ENCODE measurements at regions not wholly inside any gene's neighbourhood (a gene's known extent, or its start where the extent isn't known, plus 50 kb on each side); places are given as distances from the start of the nearest gene placed in this dataset.

- ChIA-PET CTCF (interaction anchor here (2.1 kb wide), 1 partner anchor 1529 kb away, joined by 6 read pairs; no protein-coding TSS in a partner anchor), POLR2A (no interaction called here), RAD21 (ENCODE audit: low non-redundant PET in 1 of 2, low total read pairs in 2 of 2, uncharacterized antibody in 2 of 2, unreplicated experiment in 2 of 2) (no interaction called here)
- Histone ChIP-seq H4K20me1 (ENCODE audit: insufficient read depth) (no peaks in the 10 kb centered on the region), H3K4me2 (ENCODE audit: low read length) (no peak overlapping the region), H3K27me3 (ENCODE audit: insufficient read depth, low read length) (no peaks in the 10 kb centered on the region), H3K9me2 (ENCODE audit: insufficient read depth) (no peaks in the 10 kb centered on the region), H3K79me2 (ENCODE audit: insufficient read depth, low read length) (no peaks in the 10 kb centered on the region), H3K36me3 (ENCODE audit: control insufficient read depth in 1 of 2, insufficient read depth in 2 of 2, low read length in 2 of 2) (no peaks in the 10 kb centered on the region), H3K4me1 (ENCODE audit: control insufficient read depth in 1 of 2, insufficient read depth in 2 of 2, low read length in 2 of 2) (no peaks in the 10 kb centered on the region), H3K9me3 (ENCODE audit: control insufficient read depth in 1 of 2, insufficient read depth in 1 of 2, low read depth in 1 of 2, low read length in 2 of 2) (no peaks in the 10 kb centered on the region), H3K27ac (ENCODE audit: low read depth, low read length) (no peak overlapping the region), H2AFZ (ENCODE audit: low read depth, low read length, poor library complexity, severe bottlenecking) (no peak overlapping the region), H3K4me3 (replicated peaks in 1 of 2; ENCODE audit: low read depth in 1 of 2, low read length in 2 of 2) (no peak overlapping the region), H3K9ac (ENCODE audit: low read length) (no peak overlapping the region)
- no peak for DNase-seq (ENCODE audit: low read depth, low spot score)
- intact Hi-C loops (cut with micrococcal nuclease): no loop called here
- no peak for ATAC-seq
- TF ChIP-seq, protein P1, sequence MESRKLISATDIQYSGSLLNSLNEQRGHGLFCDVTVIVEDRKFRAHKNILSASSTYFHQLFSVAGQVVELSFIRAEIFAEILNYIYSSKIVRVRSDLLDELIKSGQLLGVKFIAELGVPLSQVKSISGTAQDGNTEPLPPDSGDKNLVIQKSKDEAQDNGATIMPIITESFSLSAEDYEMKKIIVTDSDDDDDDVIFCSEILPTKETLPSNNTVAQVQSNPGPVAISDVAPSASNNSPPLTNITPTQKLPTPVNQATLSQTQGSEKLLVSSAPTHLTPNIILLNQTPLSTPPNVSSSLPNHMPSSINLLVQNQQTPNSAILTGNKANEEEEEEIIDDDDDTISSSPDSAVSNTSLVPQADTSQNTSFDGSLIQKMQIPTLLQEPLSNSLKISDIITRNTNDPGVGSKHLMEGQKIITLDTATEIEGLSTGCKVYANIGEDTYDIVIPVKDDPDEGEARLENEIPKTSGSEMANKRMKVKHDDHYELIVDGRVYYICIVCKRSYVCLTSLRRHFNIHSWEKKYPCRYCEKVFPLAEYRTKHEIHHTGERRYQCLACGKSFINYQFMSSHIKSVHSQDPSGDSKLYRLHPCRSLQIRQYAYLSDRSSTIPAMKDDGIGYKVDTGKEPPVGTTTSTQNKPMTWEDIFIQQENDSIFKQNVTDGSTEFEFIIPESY (IDR thresholded peaks at IDR 0.05; ENCODE audit: extremely low read depth, insufficient replicate concordance, low read length): no peak
- TF ChIP-seq POLR2AphosphoS5 (IDR thresholded peaks at IDR 0.05; ENCODE audit: low read depth, low read length) (no peak), ZFX (IDR thresholded peaks at IDR 0.05) (no peak), CEBPB (IDR thresholded peaks at IDR 0.05; ENCODE audit: low read depth) (no peak), JUND (IDR thresholded peaks at IDR 0.05) (no peak), SIN3A (IDR thresholded peaks at IDR 0.05; ENCODE audit: low read depth) (no peak), CTCF (IDR thresholded peaks at IDR 0.05 in 2 of 3, conservative IDR thresholded peaks at IDR 0.05 in 1 of 3; ENCODE audit: borderline replicate concordance in 1 of 3, insufficient read depth in 1 of 3, low read depth in 2 of 3, low read length in 2 of 3) (no peak), ATF3 (IDR thresholded peaks at IDR 0.05) (no peak), POLR2A (IDR thresholded peaks at IDR 0.05; ENCODE audit: borderline replicate concordance, extremely low read depth, insufficient read depth, insufficient read length) (no peak), FOSL1 (IDR thresholded peaks at IDR 0.05; ENCODE audit: low read depth) (no peak), EGR1 (IDR thresholded peaks at IDR 0.05; ENCODE audit: low read depth) (no peak), CBX3 (IDR thresholded peaks at IDR 0.05; ENCODE audit: low read depth) (no peak), SRF (IDR thresholded peaks at IDR 0.05; ENCODE audit: low read depth) (no peak), TCF7L2 (IDR thresholded peaks at IDR 0.05; ENCODE audit: borderline replicate concordance, extremely low read depth, insufficient read depth, insufficient read length) (no peak), EZH2phosphoT487 (IDR thresholded peaks at IDR 0.05; ENCODE audit: borderline replicate concordance) (no peak)
- TF ChIP-seq, protein P2, sequence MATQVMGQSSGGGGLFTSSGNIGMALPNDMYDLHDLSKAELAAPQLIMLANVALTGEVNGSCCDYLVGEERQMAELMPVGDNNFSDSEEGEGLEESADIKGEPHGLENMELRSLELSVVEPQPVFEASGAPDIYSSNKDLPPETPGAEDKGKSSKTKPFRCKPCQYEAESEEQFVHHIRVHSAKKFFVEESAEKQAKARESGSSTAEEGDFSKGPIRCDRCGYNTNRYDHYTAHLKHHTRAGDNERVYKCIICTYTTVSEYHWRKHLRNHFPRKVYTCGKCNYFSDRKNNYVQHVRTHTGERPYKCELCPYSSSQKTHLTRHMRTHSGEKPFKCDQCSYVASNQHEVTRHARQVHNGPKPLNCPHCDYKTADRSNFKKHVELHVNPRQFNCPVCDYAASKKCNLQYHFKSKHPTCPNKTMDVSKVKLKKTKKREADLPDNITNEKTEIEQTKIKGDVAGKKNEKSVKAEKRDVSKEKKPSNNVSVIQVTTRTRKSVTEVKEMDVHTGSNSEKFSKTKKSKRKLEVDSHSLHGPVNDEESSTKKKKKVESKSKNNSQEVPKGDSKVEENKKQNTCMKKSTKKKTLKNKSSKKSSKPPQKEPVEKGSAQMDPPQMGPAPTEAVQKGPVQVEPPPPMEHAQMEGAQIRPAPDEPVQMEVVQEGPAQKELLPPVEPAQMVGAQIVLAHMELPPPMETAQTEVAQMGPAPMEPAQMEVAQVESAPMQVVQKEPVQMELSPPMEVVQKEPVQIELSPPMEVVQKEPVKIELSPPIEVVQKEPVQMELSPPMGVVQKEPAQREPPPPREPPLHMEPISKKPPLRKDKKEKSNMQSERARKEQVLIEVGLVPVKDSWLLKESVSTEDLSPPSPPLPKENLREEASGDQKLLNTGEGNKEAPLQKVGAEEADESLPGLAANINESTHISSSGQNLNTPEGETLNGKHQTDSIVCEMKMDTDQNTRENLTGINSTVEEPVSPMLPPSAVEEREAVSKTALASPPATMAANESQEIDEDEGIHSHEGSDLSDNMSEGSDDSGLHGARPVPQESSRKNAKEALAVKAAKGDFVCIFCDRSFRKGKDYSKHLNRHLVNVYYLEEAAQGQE (IDR thresholded peaks at IDR 0.05; ENCODE audit: low read depth): no peak
- TF ChIP-seq, protein P3, sequence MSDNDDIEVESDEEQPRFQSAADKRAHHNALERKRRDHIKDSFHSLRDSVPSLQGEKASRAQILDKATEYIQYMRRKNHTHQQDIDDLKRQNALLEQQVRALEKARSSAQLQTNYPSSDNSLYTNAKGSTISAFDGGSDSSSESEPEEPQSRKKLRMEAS (IDR thresholded peaks at IDR 0.05): no peak
- BruUV-seq (replicated peaks): no TSS peak
Observed at GRCh38 chr13:73729046-73729445, 405.2 kb downstream of the KLF12 start.

All from HCT116 (cell line).